ENCODE measurements at regions not wholly inside any gene's neighbourhood (a gene's known extent, or its start where the extent isn't known, plus 50 kb on each side); places are given as distances from the start of the nearest gene placed in this dataset.

GRCh38 chr9:71254592-71255277, 133.3 kb upstream of the TRPM3 start:
- TF ChIP-seq Cebpa-rat (IDR thresholded peaks at IDR 0.05): no peak
- Histone ChIP-seq H3K9me3 (replicated peaks in 1 of 11) (peaks cover 0 to under 1% (median 0%) of the 10 kb centered on the region in 11 experiments; a peak in 3 of 22 replicates), H3K27me3 (no peaks in the 10 kb centered on the region), H3K4me1 (no peaks in the 10 kb centered on the region), H4K20me1 (no peaks in the 10 kb centered on the region), H3K27ac (no peak overlapping the region), H3K36me3 (no peaks in the 10 kb centered on the region), H3K4me3 (no peak overlapping the region), H3K4me2 (no peak overlapping the region), H3K9ac (no peak overlapping the region)

GRCh38 chr9:71253011-71253410, 131.6 kb upstream of the TRPM3 start:
- H3K4me1 ChIP-seq: peaks cover 0 to 10% (median 0%) of the 10 kb centered on the region in 10 experiments; a peak in 4 of 20 replicates

GRCh38 chr9:71250581-71250980, 129.2 kb upstream of the TRPM3 start:
- Histone ChIP-seq H3K36me3 (no peaks in the 10 kb centered on the region), H3K4me1 (peaks cover 0 to 10% (median 0%) of the 10 kb centered on the region in 10 experiments; a peak in 4 of 20 replicates), H3K4me2 (no peak overlapping the region), H3K9me3 (replicated peaks in 1 of 11) (no peaks in the 10 kb centered on the region), H3K9ac (no peak overlapping the region), H3K27ac (no peak overlapping the region), H4K20me1 (no peaks in the 10 kb centered on the region), H3K4me3 (no peak overlapping the region), H3K27me3 (no peaks in the 10 kb centered on the region)
- no peak for TF ChIP-seq Cebpa-rat (IDR thresholded peaks at IDR 0.05)

More at GRCh38 chr9:71253011-71253410, 131.6 kb upstream of the TRPM3 start:
- TF ChIP-seq Cebpa-rat (IDR thresholded peaks at IDR 0.05): no peak
- no peak overlapping the region for H3K4me3 ChIP-seq
- no peaks in the 10 kb centered on the region for H3K9me3 ChIP-seq (replicated peaks in 1 of 11)
- no peaks in the 10 kb centered on the region for H3K36me3 ChIP-seq
- H3K27me3 ChIP-seq: no peaks in the 10 kb centered on the region
- no peak overlapping the region for H3K4me2 ChIP-seq
- no peaks in the 10 kb centered on the region for H4K20me1 ChIP-seq
- H3K27ac ChIP-seq: no peak overlapping the region
- H3K9ac ChIP-seq: no peak overlapping the region

- TF ChIP-seq Cebpa-rat (IDR thresholded peaks at IDR 0.05): no peak
- Histone ChIP-seq H3K27me3 (no peaks in the 10 kb centered on the region), H3K4me2 (peak overlapping the region in 5 of 11 experiments; percentile 5 to 53 (median 12); a peak in 8 of 22 replicates)
These were observed 128.4 kb upstream of the TRPM3 start for GRCh38 chr9:71249729-71250317.

GRCh38 chr9:71245651-71246050, 124.2 kb upstream of the TRPM3 start:
- no peak overlapping the region for H3K4me3 ChIP-seq
- no peak for TF ChIP-seq Cebpa-rat (IDR thresholded peaks at IDR 0.05)
- H3K27ac ChIP-seq: no peak overlapping the region

More at GRCh38 chr9:71249729-71250317, 128.4 kb upstream of the TRPM3 start:
- Histone ChIP-seq H3K9me3 (replicated peaks in 1 of 11) (no peaks in the 10 kb centered on the region), H3K4me1 (peaks cover 0 to 10% (median 0%) of the 10 kb centered on the region in 10 experiments; a peak in 4 of 20 replicates), H3K27ac (no peak overlapping the region), H3K4me3 (no peak overlapping the region), H4K20me1 (no peaks in the 10 kb centered on the region), H3K9ac (no peak overlapping the region), H3K36me3 (no peaks in the 10 kb centered on the region)

GRCh38 chr9:71243951-71244350, 122.5 kb upstream of the TRPM3 start:
- no peak overlapping the region for H3K4me2 ChIP-seq
- no peak overlapping the region for H3K4me3 ChIP-seq
- no peak for TF ChIP-seq Cebpa-rat (IDR thresholded peaks at IDR 0.05)
- H4K20me1 ChIP-seq: no peaks in the 10 kb centered on the region
- no peaks in the 10 kb centered on the region for H3K36me3 ChIP-seq
- H3K27me3 ChIP-seq: no peaks in the 10 kb centered on the region
- H3K9ac ChIP-seq: no peak overlapping the region
- H3K4me1 ChIP-seq: peaks cover 0 to 3% (median 0%) of the 10 kb centered on the region in 10 experiments; a peak in 3 of 20 replicates
- H3K27ac ChIP-seq: no peak overlapping the region
- no peaks in the 10 kb centered on the region for H3K9me3 ChIP-seq (replicated peaks in 1 of 11)

More at GRCh38 chr9:71245651-71246050, 124.2 kb upstream of the TRPM3 start:
- Histone ChIP-seq H3K9me3 (replicated peaks in 1 of 11) (no peaks in the 10 kb centered on the region), H3K36me3 (no peaks in the 10 kb centered on the region), H3K9ac (no peak overlapping the region), H3K4me2 (no peak overlapping the region), H3K27me3 (no peaks in the 10 kb centered on the region), H3K4me1 (peaks cover 0 to 10% (median 0%) of the 10 kb centered on the region in 10 experiments; a peak in 4 of 20 replicates), H4K20me1 (no peaks in the 10 kb centered on the region)

GRCh38 chr9:71242081-71242480, 120.7 kb upstream of the TRPM3 start:
- Histone ChIP-seq H3K27me3 (no peaks in the 10 kb centered on the region), H4K20me1 (no peaks in the 10 kb centered on the region), H3K9me3 (replicated peaks in 1 of 11) (no peaks in the 10 kb centered on the region), H3K4me3 (no peak overlapping the region), H3K4me2 (no peak overlapping the region), H3K4me1 (no peaks in the 10 kb centered on the region), H3K9ac (no peak overlapping the region), H3K36me3 (no peaks in the 10 kb centered on the region), H3K27ac (no peak overlapping the region)
- no peak for TF ChIP-seq Cebpa-rat (IDR thresholded peaks at IDR 0.05)

- no peak for TF ChIP-seq Cebpa-rat (IDR thresholded peaks at IDR 0.05)
- Histone ChIP-seq H3K4me3 (no peak overlapping the region), H3K9me3 (replicated peaks in 1 of 11) (no peaks in the 10 kb centered on the region), H3K27me3 (no peaks in the 10 kb centered on the region), H3K4me2 (no peak overlapping the region), H3K27ac (no peak overlapping the region), H4K20me1 (no peaks in the 10 kb centered on the region), H3K36me3 (no peaks in the 10 kb centered on the region), H3K4me1 (no peaks in the 10 kb centered on the region), H3K9ac (no peak overlapping the region)
These were observed 115.6 kb upstream of the TRPM3 start for GRCh38 chr9:71237051-71237450.

GRCh38 chr9:71233646-71234045, 112.2 kb upstream of the TRPM3 start:
- Histone ChIP-seq H3K4me1 (no peaks in the 10 kb centered on the region), H3K4me3 (no peak overlapping the region), H3K36me3 (no peaks in the 10 kb centered on the region), H3K27me3 (no peaks in the 10 kb centered on the region), H3K4me2 (no peak overlapping the region), H3K9me3 (replicated peaks in 1 of 11) (no peaks in the 10 kb centered on the region), H4K20me1 (no peaks in the 10 kb centered on the region), H3K9ac (no peak overlapping the region), H3K27ac (no peak overlapping the region)
- no peak for TF ChIP-seq Cebpa-rat (IDR thresholded peaks at IDR 0.05)

All from BLaER1 treated with 17β-estradiol and CSF1 and Interleukin-3, amounts not matched to agents 10 nM and 100 nM (cell line).